Effector memory CD8-positive, alpha-beta T cell (primary cell): ENCODE measurements at regions not wholly inside any gene's neighbourhood (a gene's known extent, or its start where the extent isn't known, plus 50 kb on each side); places are given as distances from the start of the nearest gene placed in this dataset.
"Not testable (repeated sequence)": the region's sequence is repeated elsewhere in the genome, so short reads cannot be mapped to it uniquely, and the experiment has no call there.

ENCODE experiments used
- ATAC-seq: fragments of 150-1000 bp; cut with Tn5 transposase; replicated peaks from 2 replicates; pipeline ENCODE4 v1.10.0; 2021; ENCODE audit warnings: mild to moderate bottlenecking, moderate library complexity
- DNase-seq, 3 experiments: peaks; one replicate each; pipeline ENCODE4 v3.0.0; 2021
- H3K27ac Mint-ChIP-seq, 2 donors: one replicate each; pipeline ENCODE4 v1.8.0; 2022; ENCODE audit warnings: mild to moderate bottlenecking in 2 of 2, mixed read lengths in 2 of 2, moderate library complexity in 2 of 2
- H3K27me3 Mint-ChIP-seq, 2 donors: one replicate each; pipeline ENCODE4 v1.8.0; 2022; ENCODE audit warnings: mixed read lengths in 2 of 2
- H3K36me3 Mint-ChIP-seq: one replicate; pipeline ENCODE4 v1.8.0; 2022; ENCODE audit warnings: mild to moderate bottlenecking, moderate library complexity, mixed read lengths; ENCODE audit not compliant: insufficient read depth
- H3K4me1 Mint-ChIP-seq, 2 donors: one replicate each; pipeline ENCODE4 v1.8.0; 2022; ENCODE audit warnings: low read depth in 2 of 2, mixed read lengths in 2 of 2
- H3K4me3 Mint-ChIP-seq, 2 donors: one replicate each; pipeline ENCODE4 v1.8.0; 2022; ENCODE audit warnings: mild to moderate bottlenecking in 2 of 2, mixed read lengths in 2 of 2, moderate library complexity in 2 of 2
- H3K9me3 Mint-ChIP-seq, 2 donors: one replicate each; pipeline ENCODE4 v1.8.0; 2022; ENCODE audit warnings: mixed read lengths in 2 of 2

GRCh38 chr17:52892334-52892733 is 733.8 kb upstream of the CA10 start:
- Mint-ChIP-seq H3K36me3 (no peaks in the 10 kb centered on the region), H3K27me3 (no peaks in the 10 kb centered on the region), H3K4me3 (no peak overlapping the region), H3K4me1 (no peaks in the 10 kb centered on the region), H3K27ac (no peak overlapping the region), H3K9me3 (peaks cover 0 to 4% of the 10 kb centered on the region in 2 donors)
- no peak for DNase-seq
- ATAC-seq = no peak

- Mint-ChIP-seq H3K27ac (no peak overlapping the region), H3K36me3 (no peaks in the 10 kb centered on the region), H3K4me3 (no peak overlapping the region), H3K4me1 (no peaks in the 10 kb centered on the region), H3K9me3 (peaks cover 9 to 11% of the 10 kb centered on the region in 2 donors), H3K27me3 (no peaks in the 10 kb centered on the region)
- DNase-seq = no peak
- ATAC-seq = no peak
These were observed 727.4 kb upstream of the CA10 start for GRCh38 chr17:52885882-52886281.

DNA sequence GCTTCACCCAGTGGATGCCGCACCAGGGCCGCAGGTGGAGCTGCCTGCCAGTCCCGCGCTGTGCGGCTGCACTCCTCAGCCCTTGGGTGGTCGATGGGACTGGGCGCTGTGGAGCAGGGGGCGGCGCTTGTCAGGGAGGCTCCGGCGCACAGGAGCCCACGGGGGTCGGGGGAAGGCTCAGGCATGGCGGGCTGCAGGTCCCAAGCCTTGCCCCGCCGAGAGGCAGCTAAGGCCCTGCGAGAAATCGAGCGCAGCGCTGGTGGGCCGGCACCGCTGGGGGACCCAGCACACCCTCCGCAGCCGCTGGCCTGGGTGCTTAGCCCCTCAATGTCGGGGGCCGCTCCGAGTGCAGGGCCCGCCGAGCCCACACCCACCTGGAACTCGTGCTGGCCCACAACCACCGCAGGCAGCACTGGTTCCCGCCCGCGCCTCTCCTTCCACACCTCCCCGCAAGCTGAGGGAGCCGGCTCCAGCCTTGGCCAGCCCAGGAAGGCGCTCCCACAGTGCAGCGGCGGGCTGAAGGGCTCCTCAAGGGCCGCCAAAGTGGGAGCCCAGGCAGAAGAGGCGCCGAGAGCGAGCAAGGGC is 725.5 kb upstream of the CA10 start:
- not testable (repeated sequence) for ATAC-seq, H3K27me3 Mint-ChIP-seq, H3K4me1 Mint-ChIP-seq, H3K27ac Mint-ChIP-seq, H3K4me3 Mint-ChIP-seq, H3K36me3 Mint-ChIP-seq, DNase-seq
- H3K9me3 Mint-ChIP-seq = peaks cover 9 to 11% of the 10 kb centered on the region in 2 donors

DNA sequence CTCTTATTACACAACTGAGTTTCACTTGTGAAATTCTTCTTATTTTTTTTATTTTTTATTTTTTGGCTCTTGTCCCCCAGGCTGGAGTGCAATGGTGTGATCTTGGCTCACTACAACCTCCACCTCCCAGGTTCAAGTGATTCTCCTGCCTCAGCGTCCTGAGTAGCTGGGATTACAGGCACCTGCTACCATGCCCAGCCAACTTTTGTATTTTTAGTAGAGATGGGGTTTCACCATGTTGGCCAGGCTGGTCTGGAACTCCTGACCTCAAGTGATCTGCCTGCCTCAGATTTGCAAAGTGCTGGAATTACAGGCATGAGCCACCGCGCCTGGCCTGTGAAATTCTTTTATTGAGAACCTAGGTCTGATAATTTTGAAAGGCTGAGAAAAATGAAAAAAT is 688.3 kb upstream of the CA10 start:
- not testable (repeated sequence) for H3K9me3 Mint-ChIP-seq, ATAC-seq

DNA sequence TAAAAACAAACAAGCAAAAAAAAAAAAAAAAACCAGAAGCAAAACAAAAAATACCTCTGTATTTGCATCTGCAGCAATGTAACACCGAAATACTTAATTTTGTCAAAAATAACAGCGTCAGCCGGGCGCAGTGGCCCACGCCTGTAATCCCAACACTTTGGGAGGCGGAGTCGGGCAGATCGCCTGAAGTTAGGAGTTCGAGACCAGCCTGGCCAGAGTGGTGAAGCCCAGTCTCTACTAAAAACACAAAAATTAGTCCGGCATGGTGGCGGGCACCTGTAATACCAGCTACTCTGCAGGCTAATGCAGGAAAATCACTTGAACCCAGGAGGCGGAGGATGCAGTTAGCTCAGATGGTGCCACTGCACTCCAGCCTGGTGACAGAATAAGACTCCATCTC is 683.5 kb upstream of the CA10 start:
- H3K36me3 Mint-ChIP-seq = no peaks in the 10 kb centered on the region
- DNase-seq (no peak), ATAC-seq (no peak)
- no peak overlapping the region for H3K27ac Mint-ChIP-seq
- no peak overlapping the region for H3K4me3 Mint-ChIP-seq
- H3K27me3 Mint-ChIP-seq = no peaks in the 10 kb centered on the region
- H3K9me3 Mint-ChIP-seq = peaks cover 11 to 14% of the 10 kb centered on the region in 2 donors
- H3K4me1 Mint-ChIP-seq = no peaks in the 10 kb centered on the region

More for the DNA sequence above, 688.3 kb upstream of the CA10 start:
- not testable (repeated sequence) for H3K36me3 Mint-ChIP-seq, H3K4me3 Mint-ChIP-seq, H3K27me3 Mint-ChIP-seq, DNase-seq, H3K27ac Mint-ChIP-seq, H3K4me1 Mint-ChIP-seq

DNA sequence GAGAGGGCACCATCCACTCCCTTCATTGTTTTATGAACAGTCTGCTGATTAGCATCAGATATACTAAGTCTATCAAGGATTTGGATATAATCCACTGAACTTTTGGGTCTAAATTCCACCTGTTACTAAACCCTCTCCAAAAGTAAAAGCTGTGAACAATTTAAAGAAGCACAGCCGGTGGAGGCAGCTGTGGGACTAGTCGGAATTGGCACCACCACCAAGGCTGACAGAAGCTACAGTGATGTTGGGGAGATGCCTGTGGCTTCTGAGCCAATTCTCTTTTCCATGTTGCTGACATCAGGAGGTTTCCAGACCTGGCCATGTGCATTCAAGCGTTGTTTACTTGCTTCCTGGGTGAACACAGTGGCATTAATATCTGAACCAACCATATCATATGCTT is 679.0 kb upstream of the CA10 start:
- Mint-ChIP-seq H3K27me3 (no peaks in the 10 kb centered on the region), H3K9me3 (peaks cover 14 to 20% of the 10 kb centered on the region in 2 donors), H3K4me1 (no peaks in the 10 kb centered on the region), H3K27ac (no peak overlapping the region), H3K36me3 (no peaks in the 10 kb centered on the region), H3K4me3 (no peak overlapping the region)
- no peak for DNase-seq
- ATAC-seq = no peak

- no peaks in the 10 kb centered on the region for H3K27me3 Mint-ChIP-seq
- no peaks in the 10 kb centered on the region for H3K36me3 Mint-ChIP-seq
- H3K27ac Mint-ChIP-seq = no peak overlapping the region
- DNase-seq (no peak), ATAC-seq (no peak)
- peaks cover 4 to 8% of the 10 kb centered on the region in 2 donors for H3K9me3 Mint-ChIP-seq
- H3K4me1 Mint-ChIP-seq = no peaks in the 10 kb centered on the region
- no peak overlapping the region for H3K4me3 Mint-ChIP-seq
These were observed 673.0 kb upstream of the CA10 start for GRCh38 chr17:52831536-52831935.

GRCh38 chr17:52828621-52829020 is 670.1 kb upstream of the CA10 start:
- no peaks in the 10 kb centered on the region for H3K4me1 Mint-ChIP-seq
- no peak overlapping the region for H3K4me3 Mint-ChIP-seq
- no peak for DNase-seq
- peaks cover 2 to 8% of the 10 kb centered on the region in 2 donors for H3K9me3 Mint-ChIP-seq
- H3K27me3 Mint-ChIP-seq = no peaks in the 10 kb centered on the region
- no peaks in the 10 kb centered on the region for H3K36me3 Mint-ChIP-seq
- ATAC-seq = no peak
- no peak overlapping the region for H3K27ac Mint-ChIP-seq

GRCh38 chr17:52827526-52827925 is 669.0 kb upstream of the CA10 start:
- ATAC-seq (no peak), DNase-seq (no peak)
- peaks cover 0 to 2% of the 10 kb centered on the region in 2 donors for H3K9me3 Mint-ChIP-seq
- H3K4me3 Mint-ChIP-seq = no peak overlapping the region
- no peak overlapping the region for H3K27ac Mint-ChIP-seq
- no peaks in the 10 kb centered on the region for H3K36me3 Mint-ChIP-seq
- H3K27me3 Mint-ChIP-seq = no peaks in the 10 kb centered on the region
- H3K4me1 Mint-ChIP-seq = no peaks in the 10 kb centered on the region

- no peaks in the 10 kb centered on the region for H3K27me3 Mint-ChIP-seq
- DNase-seq (no peak), ATAC-seq (no peak)
- no peaks in the 10 kb centered on the region for H3K4me1 Mint-ChIP-seq
- H3K9me3 Mint-ChIP-seq = peaks cover 0 to 4% of the 10 kb centered on the region in 2 donors
- H3K36me3 Mint-ChIP-seq = no peaks in the 10 kb centered on the region
- H3K27ac Mint-ChIP-seq = no peak overlapping the region
- H3K4me3 Mint-ChIP-seq = no peak overlapping the region
These were observed 666.0 kb upstream of the CA10 start for GRCh38 chr17:52824542-52824941.

GRCh38 chr17:52823155-52823554 is 664.6 kb upstream of the CA10 start:
- ATAC-seq (no peak), DNase-seq (no peak)
- no peaks in the 10 kb centered on the region for H3K36me3 Mint-ChIP-seq
- H3K4me3 Mint-ChIP-seq = no peak overlapping the region
- H3K27me3 Mint-ChIP-seq = no peaks in the 10 kb centered on the region
- H3K27ac Mint-ChIP-seq = no peak overlapping the region
- peaks cover 0 to 5% of the 10 kb centered on the region in 2 donors for H3K9me3 Mint-ChIP-seq
- no peaks in the 10 kb centered on the region for H3K4me1 Mint-ChIP-seq

- Mint-ChIP-seq H3K4me1 (no peaks in the 10 kb centered on the region), H3K36me3 (no peaks in the 10 kb centered on the region), H3K9me3 (peaks cover 7 to 10% of the 10 kb centered on the region in 2 donors), H3K4me3 (no peak overlapping the region), H3K27me3 (no peaks in the 10 kb centered on the region), H3K27ac (no peak overlapping the region)
- ATAC-seq (no peak), DNase-seq (no peak)
These were observed 631.9 kb upstream of the CA10 start for GRCh38 chr17:52790359-52790955.

DNA sequence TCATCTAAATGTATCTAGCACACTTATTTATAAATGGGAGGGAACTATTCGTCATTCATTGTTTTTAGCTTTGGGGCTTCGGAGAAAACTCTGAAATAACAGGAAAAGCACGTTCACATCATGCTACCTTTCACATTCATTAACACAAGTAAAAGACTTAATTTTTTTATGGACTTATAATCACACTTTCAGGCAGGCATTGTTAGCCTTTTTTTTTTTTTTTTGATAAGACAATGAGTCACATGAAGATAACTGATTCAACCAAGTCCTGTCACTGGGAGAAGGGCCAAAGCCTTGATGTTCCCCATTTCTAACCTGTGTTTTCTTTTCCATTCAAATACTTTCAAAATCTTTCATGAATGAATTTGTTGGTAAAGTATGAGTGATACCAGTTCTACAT is 631.3 kb upstream of the CA10 start:
- H3K4me3 Mint-ChIP-seq = no peak overlapping the region
- H3K27me3 Mint-ChIP-seq = no peaks in the 10 kb centered on the region
- H3K36me3 Mint-ChIP-seq = no peaks in the 10 kb centered on the region
- peaks cover 7 to 10% of the 10 kb centered on the region in 2 donors for H3K9me3 Mint-ChIP-seq
- H3K27ac Mint-ChIP-seq = no peak overlapping the region
- ATAC-seq (no peak), DNase-seq (no peak)
- H3K4me1 Mint-ChIP-seq = no peaks in the 10 kb centered on the region

DNA sequence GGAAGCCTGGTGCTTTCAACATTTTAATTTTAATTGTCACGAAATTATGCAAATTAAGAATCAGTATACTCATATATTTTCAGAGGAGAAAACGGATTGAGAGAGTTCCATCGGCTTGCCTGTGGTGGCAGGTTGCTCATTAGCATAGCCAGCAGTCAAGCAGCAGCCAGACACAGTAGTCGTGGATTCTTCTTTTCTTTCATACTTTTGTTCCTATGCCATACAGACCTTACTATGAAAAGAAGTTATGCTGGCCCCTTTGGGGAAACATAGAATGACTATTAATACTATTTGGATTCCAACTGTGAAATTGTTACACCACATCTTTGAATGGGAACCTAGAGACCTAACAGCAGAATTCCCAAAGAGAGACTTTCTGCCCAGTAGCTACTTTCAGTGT is 617.7 kb upstream of the CA10 start:
- ATAC-seq = no peak

More for the DNA sequence above, 617.7 kb upstream of the CA10 start:
- Mint-ChIP-seq H3K4me1 (no peaks in the 10 kb centered on the region), H3K4me3 (no peak overlapping the region), H3K9me3 (peaks cover 0 to 3% of the 10 kb centered on the region in 2 donors), H3K27me3 (no peaks in the 10 kb centered on the region), H3K27ac (no peak overlapping the region), H3K36me3 (no peaks in the 10 kb centered on the region)
- no peak for DNase-seq
